ENCODE measurements at regions not wholly inside any gene's neighbourhood (a gene's known extent, or its start where the extent isn't known, plus 50 kb on each side); places are given as distances from the start of the nearest gene placed in this dataset.
A peak's percentile ranks its signal among the peaks of the same experiment; 100 is the strongest.

DNA sequence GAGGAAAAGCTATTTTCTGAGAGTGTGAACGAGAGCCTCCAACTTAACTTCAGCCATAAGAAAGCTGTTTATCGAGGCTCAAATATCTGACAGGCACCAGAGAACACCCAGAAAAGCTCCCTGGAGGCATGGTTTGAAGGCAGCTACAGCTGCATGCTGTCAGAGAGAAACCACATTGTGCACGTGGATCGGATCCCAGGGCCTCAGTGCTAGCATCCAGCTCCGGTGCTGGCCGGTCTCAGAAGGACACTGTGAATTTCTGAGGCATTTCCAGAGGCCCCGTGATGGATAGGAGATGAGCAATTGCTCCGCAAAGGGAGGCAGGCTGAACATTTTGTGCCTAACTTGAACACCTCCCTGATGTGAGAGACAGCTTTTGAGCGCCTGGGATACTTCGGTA is 315.7 kb downstream of the FGF9 start:
- TF ChIP-seq, protein P1, sequence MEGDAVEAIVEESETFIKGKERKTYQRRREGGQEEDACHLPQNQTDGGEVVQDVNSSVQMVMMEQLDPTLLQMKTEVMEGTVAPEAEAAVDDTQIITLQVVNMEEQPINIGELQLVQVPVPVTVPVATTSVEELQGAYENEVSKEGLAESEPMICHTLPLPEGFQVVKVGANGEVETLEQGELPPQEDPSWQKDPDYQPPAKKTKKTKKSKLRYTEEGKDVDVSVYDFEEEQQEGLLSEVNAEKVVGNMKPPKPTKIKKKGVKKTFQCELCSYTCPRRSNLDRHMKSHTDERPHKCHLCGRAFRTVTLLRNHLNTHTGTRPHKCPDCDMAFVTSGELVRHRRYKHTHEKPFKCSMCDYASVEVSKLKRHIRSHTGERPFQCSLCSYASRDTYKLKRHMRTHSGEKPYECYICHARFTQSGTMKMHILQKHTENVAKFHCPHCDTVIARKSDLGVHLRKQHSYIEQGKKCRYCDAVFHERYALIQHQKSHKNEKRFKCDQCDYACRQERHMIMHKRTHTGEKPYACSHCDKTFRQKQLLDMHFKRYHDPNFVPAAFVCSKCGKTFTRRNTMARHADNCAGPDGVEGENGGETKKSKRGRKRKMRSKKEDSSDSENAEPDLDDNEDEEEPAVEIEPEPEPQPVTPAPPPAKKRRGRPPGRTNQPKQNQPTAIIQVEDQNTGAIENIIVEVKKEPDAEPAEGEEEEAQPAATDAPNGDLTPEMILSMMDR (conservative IDR thresholded peaks at IDR 0.05; ENCODE audit: low read depth, low read length) = no peak
- TF ChIP-seq POLR2A (IDR thresholded peaks at IDR 0.05; ENCODE audit: low read depth, low read length) = no peak
- TF ChIP-seq CEBPB (IDR thresholded peaks at IDR 0.05; ENCODE audit: low read depth, low read length) = no peak
- no peak for TF ChIP-seq MAZ (IDR thresholded peaks at IDR 0.05; ENCODE audit: borderline replicate concordance, low read depth, low read length)
- TF ChIP-seq RCOR1 (IDR thresholded peaks at IDR 0.05; ENCODE audit: insufficient replicate concordance, low read length) = no peak
- no peak for TF ChIP-seq RAD21 (IDR thresholded peaks at IDR 0.05; ENCODE audit: low read length)
- no peak for TF ChIP-seq SMC3 (IDR thresholded peaks at IDR 0.05; ENCODE audit: low read depth, low read length)
- peak; percentile 64; the same call in 1 of the 2 replicates for TF ChIP-seq MXI1 (IDR thresholded peaks at IDR 0.05; ENCODE audit: borderline replicate concordance, low read depth, low read length)
- TF ChIP-seq NFE2L2 (IDR thresholded peaks at IDR 0.05; ENCODE audit: low read depth, low read length) = no peak
- TF ChIP-seq BHLHE40 (IDR thresholded peaks at IDR 0.05; ENCODE audit: low read depth, low read length) = no peak
- TF ChIP-seq RFX5 (IDR thresholded peaks at IDR 0.05; ENCODE audit: low read depth, low read length) = no peak
- no peak for TF ChIP-seq CHD1 (IDR thresholded peaks at IDR 0.05; ENCODE audit: low read depth, low read length)
- TF ChIP-seq, protein P2, sequence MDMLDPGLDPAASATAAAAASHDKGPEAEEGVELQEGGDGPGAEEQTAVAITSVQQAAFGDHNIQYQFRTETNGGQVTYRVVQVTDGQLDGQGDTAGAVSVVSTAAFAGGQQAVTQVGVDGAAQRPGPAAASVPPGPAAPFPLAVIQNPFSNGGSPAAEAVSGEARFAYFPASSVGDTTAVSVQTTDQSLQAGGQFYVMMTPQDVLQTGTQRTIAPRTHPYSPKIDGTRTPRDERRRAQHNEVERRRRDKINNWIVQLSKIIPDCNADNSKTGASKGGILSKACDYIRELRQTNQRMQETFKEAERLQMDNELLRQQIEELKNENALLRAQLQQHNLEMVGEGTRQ (IDR thresholded peaks at IDR 0.05; ENCODE audit: low read depth, low read length) = no peak
- TF ChIP-seq, protein P3, sequence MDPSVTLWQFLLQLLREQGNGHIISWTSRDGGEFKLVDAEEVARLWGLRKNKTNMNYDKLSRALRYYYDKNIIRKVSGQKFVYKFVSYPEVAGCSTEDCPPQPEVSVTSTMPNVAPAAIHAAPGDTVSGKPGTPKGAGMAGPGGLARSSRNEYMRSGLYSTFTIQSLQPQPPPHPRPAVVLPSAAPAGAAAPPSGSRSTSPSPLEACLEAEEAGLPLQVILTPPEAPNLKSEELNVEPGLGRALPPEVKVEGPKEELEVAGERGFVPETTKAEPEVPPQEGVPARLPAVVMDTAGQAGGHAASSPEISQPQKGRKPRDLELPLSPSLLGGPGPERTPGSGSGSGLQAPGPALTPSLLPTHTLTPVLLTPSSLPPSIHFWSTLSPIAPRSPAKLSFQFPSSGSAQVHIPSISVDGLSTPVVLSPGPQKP (IDR thresholded peaks at IDR 0.05; ENCODE audit: borderline replicate concordance, low read depth, low read length) = no peak
